SK-N-SH (cell line): ENCODE measurements at regions not wholly inside any gene's neighbourhood (a gene's known extent, or its start where the extent isn't known, plus 50 kb on each side); places are given as distances from the start of the nearest gene placed in this dataset.

Source experiments
- CTCF ChIA-PET: fragments of 300-600, 350-600 bp; formaldehyde crosslinking; extraction: SDS; loops from one replicate; lab custom pipeline; 2021; lab: Yijun Ruan, JAX
- POLR2A ChIA-PET: fragments of 350-600 bp; sonication (Branson Sonifier 250); formaldehyde crosslinking; extraction: SDS; loops from one replicate; lab custom pipeline; 2020; ENCODE audit warnings: antibody characterized with exemption, inconsistent platforms; lab: Yijun Ruan, JAX
- DNase-seq: peaks from one replicate; pipeline ENCODE4 v3.0.0; 2012
- H2AFZ ChIP-seq: fragments of 200-600 bp; sonication (generic); 2 replicates; pipeline ENCODE4 v1.8.1; 2016; ENCODE audit warnings: antibody characterized with exemption, mild to moderate bottlenecking, low read depth
- H3F3A ChIP-seq: fragments of 200-600 bp; sonication (generic); replicated peaks from 2 replicates; pipeline ENCODE3; 2016; ENCODE audit warnings: antibody characterized with exemption, mild to moderate bottlenecking; ENCODE audit not compliant: insufficient read depth
- H3K27ac ChIP-seq, 2 experiments: fragments of 200-500 bp in 1 of 2; fragments of 200-600 bp in 1 of 2; sonication (Bioruptor generic) in 1 of 2; sonication (generic), shearing (Covaris generic) in 1 of 2; 2 replicates each; pipeline versions ENCODE4 v1.5.1 to v1.6.1; 2014 to 2016; ENCODE audit warnings: low read depth in 2 of 2, inconsistent platforms in 1 of 2, low read length in 1 of 2, mild to moderate bottlenecking in 1 of 2, mixed read lengths in 1 of 2
- H3K27me3 ChIP-seq: fragments of 200-600 bp; sonication (generic), shearing (Covaris generic); 2 replicates; pipeline ENCODE4 v1.6.1; 2016; ENCODE audit warnings: mixed run types; ENCODE audit not compliant: insufficient read depth
- H3K36me3 ChIP-seq, 2 experiments: fragments of 200-500 bp in 1 of 2; fragments of 200-600 bp in 1 of 2; sonication (Bioruptor generic) in 1 of 2; sonication (generic) in 1 of 2; replicated peaks in 1 of 2; 2 replicates each; pipeline versions ENCODE3 to v1.5.1; 2014 to 2016; ENCODE audit warnings: low read length in 1 of 2, mild to moderate bottlenecking in 1 of 2; ENCODE audit not compliant: insufficient read depth in 2 of 2, control insufficient read depth in 1 of 2
- H3K4me1 ChIP-seq, 2 experiments: fragments of 200-500 bp in 1 of 2; fragments of 200-600 bp in 1 of 2; sonication (Bioruptor generic) in 1 of 2; sonication (generic), shearing (Covaris generic) in 1 of 2; 2 replicates each; pipeline versions ENCODE4 v1.5.1 to v1.6.1; 2014 to 2016; ENCODE audit warnings: low read depth in 1 of 2, low read length in 1 of 2, mixed run types in 1 of 2; ENCODE audit not compliant: insufficient read depth in 2 of 2, control insufficient read depth in 1 of 2
- H3K4me2 ChIP-seq: fragments of 200-600 bp; sonication (generic), shearing (Covaris generic); 2 replicates; pipeline ENCODE4 v1.6.1; 2017; ENCODE audit warnings: mixed run types
- H3K4me3 ChIP-seq, 2 experiments: fragments of 200-500 bp in 1 of 2; fragments of 200-600 bp in 1 of 2; sonication (Bioruptor generic) in 1 of 2; sonication (generic), shearing (Covaris generic) in 1 of 2; 2 replicates each; pipeline versions ENCODE4 v1.5.1 to v1.8.1; 2014 to 2016; ENCODE audit warnings: low read depth in 2 of 2, inconsistent platforms in 1 of 2, low read length in 1 of 2, mild to moderate bottlenecking in 1 of 2, mixed read lengths in 1 of 2, moderate library complexity in 1 of 2
- H3K79me2 ChIP-seq: fragments of 200-600 bp; sonication (generic); 2 replicates; pipeline ENCODE4 v1.8.1; 2017; ENCODE audit warnings: mild to moderate bottlenecking; ENCODE audit not compliant: insufficient read depth
- H3K9ac ChIP-seq: fragments of 200-600 bp; sonication (generic); 2 replicates; pipeline ENCODE4 v1.6.1; 2017; ENCODE audit warnings: mixed run types
- H3K9me2 ChIP-seq: fragments of 200-600 bp; sonication (generic); 2 replicates; pipeline ENCODE4 v1.6.1; 2017; ENCODE audit warnings: mixed run types
- H3K9me3 ChIP-seq: fragments of 200-600 bp; sonication (generic); 2 replicates; pipeline ENCODE4 v1.6.1; 2017; ENCODE audit warnings: mixed run types, mild to moderate bottlenecking, moderate library complexity
- H4K20me1 ChIP-seq: fragments of 200-600 bp; sonication (generic); 2 replicates; pipeline ENCODE4 v1.6.1; 2017; ENCODE audit warnings: mild to moderate bottlenecking, mixed run types; ENCODE audit not compliant: insufficient read depth
- CTCF ChIP-seq: fragments of 200-600 bp; sonication (generic); IDR thresholded peaks from 2 replicates; pipeline ENCODE4 v1.6.1; 2017; ENCODE audit warnings: antibody characterized with exemption, mild to moderate bottlenecking, moderate library complexity
- FOXJ3 ChIP-seq: sonication (generic); formaldehyde crosslinking; IDR thresholded peaks from 2 replicates; pipeline ENCODE4 v1.5.1; 2020; ENCODE audit warnings: mild to moderate bottlenecking, missing genetic modification reagents
- GABPA ChIP-seq: IDR thresholded peaks from 2 replicates; pipeline ENCODE4 v1.4.0; 2012; ENCODE audit warnings: low read depth, mild to moderate bottlenecking
- IRF3 ChIP-seq: fragments of 150-350 bp; IDR thresholded peaks from 2 replicates; pipeline ENCODE4 v1.6.1; 2016; ENCODE audit warnings: mild to moderate bottlenecking, low read depth, low read length
- MEF2A ChIP-seq: IDR thresholded peaks from 2 replicates; pipeline ENCODE4 v1.4.0; 2012; ENCODE audit warnings: low read depth, borderline replicate concordance
- NFIC ChIP-seq: IDR thresholded peaks from 2 replicates; pipeline ENCODE4 v1.4.0; 2012; ENCODE audit warnings: borderline replicate concordance
- PBX3 ChIP-seq: IDR thresholded peaks from 2 replicates; pipeline ENCODE4; 2012
- POLR2AphosphoS5 ChIP-seq: IDR thresholded peaks from 2 replicates; pipeline ENCODE4 v1.6.1; 2012; ENCODE audit warnings: low read depth, low read length
- RAD21 ChIP-seq: IDR thresholded peaks from 2 replicates; pipeline ENCODE4 v1.6.1; 2012; ENCODE audit warnings: mild to moderate bottlenecking, low read length
- RFX5 ChIP-seq: IDR thresholded peaks from 2 replicates; pipeline ENCODE4 v1.6.1; 2012; ENCODE audit warnings: mild to moderate bottlenecking, improper control_type of control experiment, low read length
- RXRA ChIP-seq: IDR thresholded peaks from 2 replicates; pipeline ENCODE4 v1.4.0; 2012; ENCODE audit warnings: low read depth, mild to moderate bottlenecking, borderline replicate concordance
- SIN3A ChIP-seq: IDR thresholded peaks from 2 replicates; pipeline ENCODE4 v1.6.1; 2012; ENCODE audit warnings: low read depth, mild to moderate bottlenecking, low read length, moderate library complexity, borderline replicate concordance
- TCF12 ChIP-seq: IDR thresholded peaks from 2 replicates; pipeline ENCODE4 v1.4.0; 2012
- USF1 ChIP-seq: IDR thresholded peaks from 2 replicates; pipeline ENCODE4 v1.4.0; 2012; ENCODE audit warnings: low read depth, borderline replicate concordance
- YY1 ChIP-seq: IDR thresholded peaks from 2 replicates; pipeline ENCODE4 v1.4.0; 2012; ENCODE audit warnings: low read depth, mild to moderate bottlenecking
- WGBS: methylation state at CpG from one replicate; pipeline ENCODE4 v1.1.6; 2017; ENCODE audit warnings: low lambda C conversion rate; 5-methylcytosine and 5-hydroxymethylcytosine counted together
- TF ChIP-seq, protein P1 (sequence below): fragments of 150-350 bp; IDR thresholded peaks from 2 replicates; pipeline ENCODE4 v1.6.1; 2017; ENCODE audit warnings: antibody characterized with exemption, low read length, low read depth, borderline replicate concordance

- no peak overlapping the region for H3K27ac ChIP-seq
- H3K4me3 ChIP-seq: no peak overlapping the region
- no peaks in the 10 kb centered on the region for H3F3A ChIP-seq
- H3K9me3 ChIP-seq: no peaks in the 10 kb centered on the region
- no peaks in the 10 kb centered on the region for H4K20me1 ChIP-seq
- no peaks in the 10 kb centered on the region for H3K4me1 ChIP-seq
- H3K79me2 ChIP-seq: no peaks in the 10 kb centered on the region
- CTCF ChIA-PET: interaction anchor here (0.6 kb wide), 1 partner anchor 9 kb away, joined by 3 read pairs; no protein-coding TSS in a partner anchor
- POLR2A ChIA-PET: no interaction called here
- DNase-seq: no peak
- no peaks in the 10 kb centered on the region for H3K27me3 ChIP-seq
- no peaks in the 10 kb centered on the region for H3K36me3 ChIP-seq
- H3K9me2 ChIP-seq: no peaks in the 10 kb centered on the region
- no peak overlapping the region for H3K4me2 ChIP-seq
- no peak overlapping the region for H2AFZ ChIP-seq
- H3K9ac ChIP-seq: no peak overlapping the region
- TF ChIP-seq IRF3 (no peak), FOXJ3 (CRISPR knock-in tag) (no peak), RXRA (no peak), CTCF (no peak), NFIC (no peak), RFX5 (no peak)
- TF ChIP-seq, protein P1, sequence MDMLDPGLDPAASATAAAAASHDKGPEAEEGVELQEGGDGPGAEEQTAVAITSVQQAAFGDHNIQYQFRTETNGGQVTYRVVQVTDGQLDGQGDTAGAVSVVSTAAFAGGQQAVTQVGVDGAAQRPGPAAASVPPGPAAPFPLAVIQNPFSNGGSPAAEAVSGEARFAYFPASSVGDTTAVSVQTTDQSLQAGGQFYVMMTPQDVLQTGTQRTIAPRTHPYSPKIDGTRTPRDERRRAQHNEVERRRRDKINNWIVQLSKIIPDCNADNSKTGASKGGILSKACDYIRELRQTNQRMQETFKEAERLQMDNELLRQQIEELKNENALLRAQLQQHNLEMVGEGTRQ: no peak
- 35% methylated on average over 4 of the region's 4 CpGs for WGBS
Measured at GRCh38 chr2:116222793-116223192, 1591.7 kb upstream of the DDX18 start.

- no peak overlapping the region for H3K4me3 ChIP-seq
- H3K36me3 ChIP-seq: no peaks in the 10 kb centered on the region
- no peaks in the 10 kb centered on the region for H3K9me2 ChIP-seq
- no peak overlapping the region for H3K27ac ChIP-seq
- H3K9me3 ChIP-seq: no peaks in the 10 kb centered on the region
- H3K4me1 ChIP-seq: no peaks in the 10 kb centered on the region
- no peak overlapping the region for H3K4me2 ChIP-seq
- no peak overlapping the region for H3K9ac ChIP-seq
- DNase-seq: no peak
- POLR2A ChIA-PET: no interaction called here
- no peak for TF ChIP-seq YY1
- no peak for TF ChIP-seq MEF2A
- TF ChIP-seq USF1: no peak
- TF ChIP-seq POLR2AphosphoS5: no peak
- no peak for TF ChIP-seq GABPA
- no peak for TF ChIP-seq IRF3
- TF ChIP-seq RAD21: no peak
- no peak for TF ChIP-seq PBX3
- TF ChIP-seq SIN3A: no peak
- TF ChIP-seq TCF12: no peak
- TF ChIP-seq, all 33 proteins: peak for 0
- 0% methylated on average over 2 of the region's 4 CpGs for WGBS
- Histone ChIP-seq H3F3A (no peaks in the 10 kb centered on the region), H3K79me2 (no peaks in the 10 kb centered on the region), H3K27me3 (no peaks in the 10 kb centered on the region), H4K20me1 (no peaks in the 10 kb centered on the region), H2AFZ (no peak overlapping the region)
- CTCF ChIA-PET: no interaction called here
Measured at GRCh38 chr2:116223912-116224311, 1590.6 kb upstream of the DDX18 start.
